ENCODE measurements at regions not wholly inside any gene's neighbourhood (a gene's known extent, or its start where the extent isn't known, plus 50 kb on each side); places are given as distances from the start of the nearest gene placed in this dataset.
A peak's percentile ranks its signal among the peaks of the same experiment; 100 is the strongest.

- Mint-ChIP-seq H3K27ac (no peak overlapping the region), H3K4me3 (no peak overlapping the region), H3K36me3 (peaks cover 13% of the 10 kb centered on the region), H3K27me3 (ENCODE audit: low read depth) (peaks cover 2% of the 10 kb centered on the region; the same call in 1 of the 2 replicates), H3K4me1 (no peaks in the 10 kb centered on the region), H3K9me3 (peaks cover 30% of the 10 kb centered on the region)
- ATAC-seq (no peak), DNase-seq (ENCODE audit: low spot score) (no peak)
- no peak for TF ChIP-seq PREB (CRISPR knock-in tag; IDR thresholded peaks at IDR 0.05; ENCODE audit: borderline replicate concordance)
- TF ChIP-seq TEAD1 (CRISPR knock-in tag; IDR thresholded peaks at IDR 0.05), result no peak
- no peak for TF ChIP-seq USF1 (CRISPR knock-in tag; IDR thresholded peaks at IDR 0.05)
- no peak for TF ChIP-seq ZNF425 (CRISPR knock-in tag; conservative IDR thresholded peaks at IDR 0.05)
- no peak for TF ChIP-seq E2F4 (CRISPR knock-in tag; IDR thresholded peaks at IDR 0.05; ENCODE audit: borderline replicate concordance, low read depth)
- TF ChIP-seq ZNF512 (CRISPR knock-in tag; IDR thresholded peaks at IDR 0.05; ENCODE audit: borderline replicate concordance), result no peak
- no peak for TF ChIP-seq IRF1 (CRISPR knock-in tag; IDR thresholded peaks at IDR 0.05)
- TF ChIP-seq NR3C1 (CRISPR knock-in tag; conservative IDR thresholded peaks at IDR 0.05; ENCODE audit: low read depth), result no peak
- no peak for TF ChIP-seq ZNF396 (CRISPR knock-in tag; IDR thresholded peaks at IDR 0.05; ENCODE audit: borderline replicate concordance)
- no peak for TF ChIP-seq ZNF671 (CRISPR knock-in tag; IDR thresholded peaks at IDR 0.05)
- TF ChIP-seq GTF2I (CRISPR knock-in tag; conservative IDR thresholded peaks at IDR 0.05), result no peak
- no peak for TF ChIP-seq MAX (CRISPR knock-in tag; IDR thresholded peaks at IDR 0.05)
- no peak for TF ChIP-seq FOXP1 (CRISPR knock-in tag; IDR thresholded peaks at IDR 0.05; ENCODE audit: borderline replicate concordance)
- no peak for TF ChIP-seq CBFB (CRISPR knock-in tag; IDR thresholded peaks at IDR 0.05; ENCODE audit: low read depth)
- no peak for TF ChIP-seq E2F5 (CRISPR knock-in tag; IDR thresholded peaks at IDR 0.05)
- ChIA-PET POLR2A (no interaction called here), CTCF (no interaction called here)
Measured at GRCh38 chr12:17618831-17619230, 471.2 kb downstream of the RERGL start.

- peak; percentile 48; the same call in 1 of the 2 replicates for ATAC-seq
- DNase-seq (ENCODE audit: low spot score), result no peak
- no peak overlapping the region; the same call in 1 of the 2 replicates for H3K27ac Mint-ChIP-seq
- no peak overlapping the region for H3K4me3 Mint-ChIP-seq
- no peaks in the 10 kb centered on the region for H3K36me3 Mint-ChIP-seq
- ChIA-PET POLR2A (no interaction called here), CTCF (interaction anchor here (0.9 to 1.0 kb wide), 2 partner anchors 20 to 32 kb away, joined by 3 read pairs; no protein-coding TSS in a partner anchor)
- H3K27me3 Mint-ChIP-seq (ENCODE audit: low read depth), result no peaks in the 10 kb centered on the region
- peaks cover 15% of the 10 kb centered on the region for H3K4me1 Mint-ChIP-seq
- H3K9me3 Mint-ChIP-seq, result no peaks in the 10 kb centered on the region
- TF ChIP-seq E2F4 (CRISPR knock-in tag; IDR thresholded peaks at IDR 0.05; ENCODE audit: borderline replicate concordance, low read depth) (no peak), CBFB (CRISPR knock-in tag; IDR thresholded peaks at IDR 0.05; ENCODE audit: low read depth) (no peak), ERG (CRISPR knock-in tag; IDR thresholded peaks at IDR 0.05) (no peak), TP53 (CRISPR knock-in tag; IDR thresholded peaks at IDR 0.05) (no peak), FOXP4 (CRISPR knock-in tag; IDR thresholded peaks at IDR 0.05) (no peak)
Measured at GRCh38 chr12:17609701-17610100, 480.3 kb downstream of the RERGL start.
